ENCODE measurements at regions not wholly inside any gene's neighbourhood (a gene's known extent, or its start where the extent isn't known, plus 50 kb on each side); places are given as distances from the start of the nearest gene placed in this dataset.

- no peak overlapping the region for H3K4ac ChIP-seq (ENCODE audit: low read depth, low read length)
- no peak overlapping the region for H2BK15ac ChIP-seq (ENCODE audit: low read depth, low read length)
- ChIA-PET CTCF (no interaction called here), POLR2A (ENCODE audit: unreplicated experiment) (no interaction called here)
- H2AFZ ChIP-seq (replicated peaks; ENCODE audit: low read length, poor library complexity) = no peak overlapping the region
- H3K4me2 ChIP-seq (ENCODE audit: low read depth, low read length) = no peak overlapping the region
- no peak overlapping the region for H3K18ac ChIP-seq (ENCODE audit: low read depth, low read length)
- no TSS peak for BruUV-seq (replicated peaks)
- H3K4me3 ChIP-seq (ENCODE audit: insufficient read depth, low read depth, low read length) = no peak overlapping the region
- no peak overlapping the region for H3K56ac ChIP-seq (ENCODE audit: extremely low read depth, insufficient read depth, low read length)
- intact Hi-C loops (cut with micrococcal nuclease) (no loop called here), dilution Hi-C loops (cut with HindIII; ENCODE audit: low sequenced_read_pairs, unreplicated experiment) (no loop called here), in situ Hi-C loops (cut with MboI; ENCODE audit: low sequenced_read_pairs) (no loop called here)
- no peak for TF ChIP-seq POLR2A (IDR thresholded peaks at IDR 0.05; ENCODE audit: low read depth, low read length)
- TF ChIP-seq MXI1 (IDR thresholded peaks at IDR 0.05; ENCODE audit: borderline replicate concordance, low read depth, low read length) = no peak
- no peak for TF ChIP-seq RAD21 (IDR thresholded peaks at IDR 0.05; ENCODE audit: low read length)
- TF ChIP-seq NFE2L2 (IDR thresholded peaks at IDR 0.05; ENCODE audit: low read depth, low read length) = no peak
- no peak for TF ChIP-seq CHD1 (IDR thresholded peaks at IDR 0.05; ENCODE audit: low read depth, low read length)
- no peak for TF ChIP-seq MAZ (IDR thresholded peaks at IDR 0.05; ENCODE audit: borderline replicate concordance, low read depth, low read length)
- TF ChIP-seq, protein P1, sequence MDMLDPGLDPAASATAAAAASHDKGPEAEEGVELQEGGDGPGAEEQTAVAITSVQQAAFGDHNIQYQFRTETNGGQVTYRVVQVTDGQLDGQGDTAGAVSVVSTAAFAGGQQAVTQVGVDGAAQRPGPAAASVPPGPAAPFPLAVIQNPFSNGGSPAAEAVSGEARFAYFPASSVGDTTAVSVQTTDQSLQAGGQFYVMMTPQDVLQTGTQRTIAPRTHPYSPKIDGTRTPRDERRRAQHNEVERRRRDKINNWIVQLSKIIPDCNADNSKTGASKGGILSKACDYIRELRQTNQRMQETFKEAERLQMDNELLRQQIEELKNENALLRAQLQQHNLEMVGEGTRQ (IDR thresholded peaks at IDR 0.05; ENCODE audit: low read depth, low read length) = no peak
- no peak for TF ChIP-seq BHLHE40 (IDR thresholded peaks at IDR 0.05; ENCODE audit: low read depth, low read length)
- TF ChIP-seq ELK1 (IDR thresholded peaks at IDR 0.05; ENCODE audit: borderline replicate concordance, low read depth, low read length) = no peak
- no peak for TF ChIP-seq CEBPB (IDR thresholded peaks at IDR 0.05; ENCODE audit: low read depth, low read length)
- no peak for TF ChIP-seq SMC3 (IDR thresholded peaks at IDR 0.05; ENCODE audit: low read depth, low read length)
- TF ChIP-seq, protein P2, sequence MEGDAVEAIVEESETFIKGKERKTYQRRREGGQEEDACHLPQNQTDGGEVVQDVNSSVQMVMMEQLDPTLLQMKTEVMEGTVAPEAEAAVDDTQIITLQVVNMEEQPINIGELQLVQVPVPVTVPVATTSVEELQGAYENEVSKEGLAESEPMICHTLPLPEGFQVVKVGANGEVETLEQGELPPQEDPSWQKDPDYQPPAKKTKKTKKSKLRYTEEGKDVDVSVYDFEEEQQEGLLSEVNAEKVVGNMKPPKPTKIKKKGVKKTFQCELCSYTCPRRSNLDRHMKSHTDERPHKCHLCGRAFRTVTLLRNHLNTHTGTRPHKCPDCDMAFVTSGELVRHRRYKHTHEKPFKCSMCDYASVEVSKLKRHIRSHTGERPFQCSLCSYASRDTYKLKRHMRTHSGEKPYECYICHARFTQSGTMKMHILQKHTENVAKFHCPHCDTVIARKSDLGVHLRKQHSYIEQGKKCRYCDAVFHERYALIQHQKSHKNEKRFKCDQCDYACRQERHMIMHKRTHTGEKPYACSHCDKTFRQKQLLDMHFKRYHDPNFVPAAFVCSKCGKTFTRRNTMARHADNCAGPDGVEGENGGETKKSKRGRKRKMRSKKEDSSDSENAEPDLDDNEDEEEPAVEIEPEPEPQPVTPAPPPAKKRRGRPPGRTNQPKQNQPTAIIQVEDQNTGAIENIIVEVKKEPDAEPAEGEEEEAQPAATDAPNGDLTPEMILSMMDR (conservative IDR thresholded peaks at IDR 0.05; ENCODE audit: low read depth, low read length) = no peak
- TF ChIP-seq FOS (IDR thresholded peaks at IDR 0.05; ENCODE audit: low read depth, low read length) = no peak
- ATAC-seq (ENCODE audit: low read depth) = no peak
- H3K23ac ChIP-seq (ENCODE audit: low read depth, low read length) = no peak overlapping the region
- no peak overlapping the region for H2BK20ac ChIP-seq (ENCODE audit: low read depth, low read length)
- H3K9me1 ChIP-seq (ENCODE audit: insufficient read depth, low read length) = no peaks in the 10 kb centered on the region
- no peak overlapping the region for H4K8ac ChIP-seq (ENCODE audit: low read depth in 2 of 2, low read length in 2 of 2)
- WGBS, 2 experiments (ENCODE audit: extremely low coverage in 2 of 2, insufficient read length in 1 of 2) = 100% methylated on average over 1 of the region's 4 CpGs; no CpG with 5 or more reads in 1 of the 2 experiments
- H3K4me1 ChIP-seq (ENCODE audit: control insufficient read depth, insufficient read depth, low read length) = no peaks in the 10 kb centered on the region
- peaks cover 2% of the 10 kb centered on the region; the same call in 1 of the 2 replicates for H3K9me3 ChIP-seq (ENCODE audit: control insufficient read depth, insufficient read depth, low read length)
- DNase-seq = no peak
- H3K27me3 ChIP-seq (ENCODE audit: control insufficient read depth, insufficient read depth, low read length) = no peaks in the 10 kb centered on the region
- H3K27ac ChIP-seq (ENCODE audit: insufficient read depth, low read length) = no peak overlapping the region
- no peak overlapping the region for H2BK120ac ChIP-seq (ENCODE audit: low read depth, low read length)
- H2BK5ac ChIP-seq (ENCODE audit: low read depth, low read length, poor library complexity, severe bottlenecking) = no peak overlapping the region
- H2AK5ac ChIP-seq (ENCODE audit: low read depth, low read length) = no peak overlapping the region
- H4K20me1 ChIP-seq (ENCODE audit: insufficient read depth, low read length) = no peaks in the 10 kb centered on the region
- no peak overlapping the region for H3K14ac ChIP-seq (replicated peaks; ENCODE audit: low read depth, low read length)
- H4K5ac ChIP-seq (ENCODE audit: low read depth, low read length) = no peak overlapping the region
- H3K9ac ChIP-seq (ENCODE audit: low read depth, low read length) = no peak overlapping the region
- H2AK9ac ChIP-seq (replicated peaks; ENCODE audit: low read depth, low read length, poor library complexity) = no peak overlapping the region
- H4K91ac ChIP-seq (ENCODE audit: insufficient read depth, low read depth, low read length) = no peak overlapping the region
- no peaks in the 10 kb centered on the region for H3K79me1 ChIP-seq (ENCODE audit: low read depth in 1 of 2, low read length in 2 of 2)
- H3K36me3 ChIP-seq (ENCODE audit: control insufficient read depth, insufficient read depth, low read length) = no peaks in the 10 kb centered on the region
Measured at GRCh38 chr6:23494367-23494766, 631.6 kb upstream of the NRSN1 start.
